Nephron (organoid): ENCODE measurements at regions not wholly inside any gene's neighbourhood (a gene's known extent, or its start where the extent isn't known, plus 50 kb on each side); places are given as distances from the start of the nearest gene placed in this dataset.
A peak's percentile ranks its signal among the peaks of the same experiment; 100 is the strongest.

Experiments used
- H3K27ac Mint-ChIP-seq, 3 experiments: 2 replicates each; pipeline ENCODE4 v1.8.0; 2020; ENCODE audit warnings: mixed read lengths in 3 of 3, mild to moderate bottlenecking in 2 of 3, moderate library complexity in 1 of 3
- H3K27me3 Mint-ChIP-seq: 2 replicates; pipeline ENCODE4 v1.8.0; 2021; ENCODE audit warnings: low read depth, mild to moderate bottlenecking, moderate library complexity, mixed read lengths
- H3K36me3 Mint-ChIP-seq: 2 replicates; pipeline ENCODE4 v1.8.0; 2020; ENCODE audit warnings: low read depth, mixed read lengths
- H3K4me1 Mint-ChIP-seq: 2 replicates; pipeline ENCODE4 v1.8.0; 2020; ENCODE audit warnings: mixed read lengths
- H3K4me3 Mint-ChIP-seq, 3 experiments: 2 replicates each; pipeline ENCODE4 v1.8.0; 2020; ENCODE audit warnings: mild to moderate bottlenecking in 3 of 3, mixed read lengths in 3 of 3, moderate library complexity in 2 of 3
- H3K9me3 Mint-ChIP-seq: 2 replicates; pipeline ENCODE4 v1.8.0; 2020; ENCODE audit warnings: mixed read lengths
- TF ChIP-seq, protein P1 (sequence below), 3 experiments: fragments of 200-600 bp; sonication (generic); IDR thresholded peaks; one replicate each; pipeline ENCODE4 v1.5.0; 2021; ENCODE audit warnings: antibody characterized with exemption in 3 of 3; ENCODE audit not compliant: unreplicated experiment in 3 of 3

DNA sequence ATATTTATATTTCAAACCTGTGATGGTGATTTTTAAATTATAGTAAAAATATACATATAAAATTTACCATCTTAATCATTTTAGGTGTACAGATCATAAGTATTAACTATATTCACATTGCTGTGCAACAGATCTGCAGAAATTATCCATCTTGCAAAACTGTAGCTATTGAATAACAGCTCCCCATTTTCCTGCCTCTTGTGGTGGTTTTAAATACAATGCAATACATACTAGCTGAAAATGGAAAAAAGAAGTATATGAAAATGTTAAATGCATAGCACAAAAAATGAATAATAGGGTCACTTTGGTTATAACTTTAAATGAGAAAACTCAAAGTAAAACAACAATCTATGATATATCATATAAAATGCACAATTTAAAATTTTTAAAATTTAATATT lies 130.9 kb upstream of the VPREB1 start:
- Mint-ChIP-seq H3K27me3 (no peaks in the 10 kb centered on the region), H3K27ac (no peak overlapping the region), H3K9me3 (no peaks in the 10 kb centered on the region), H3K36me3 (no peaks in the 10 kb centered on the region), H3K4me3 (no peak overlapping the region), H3K4me1 (no peaks in the 10 kb centered on the region)
- TF ChIP-seq, protein P1, sequence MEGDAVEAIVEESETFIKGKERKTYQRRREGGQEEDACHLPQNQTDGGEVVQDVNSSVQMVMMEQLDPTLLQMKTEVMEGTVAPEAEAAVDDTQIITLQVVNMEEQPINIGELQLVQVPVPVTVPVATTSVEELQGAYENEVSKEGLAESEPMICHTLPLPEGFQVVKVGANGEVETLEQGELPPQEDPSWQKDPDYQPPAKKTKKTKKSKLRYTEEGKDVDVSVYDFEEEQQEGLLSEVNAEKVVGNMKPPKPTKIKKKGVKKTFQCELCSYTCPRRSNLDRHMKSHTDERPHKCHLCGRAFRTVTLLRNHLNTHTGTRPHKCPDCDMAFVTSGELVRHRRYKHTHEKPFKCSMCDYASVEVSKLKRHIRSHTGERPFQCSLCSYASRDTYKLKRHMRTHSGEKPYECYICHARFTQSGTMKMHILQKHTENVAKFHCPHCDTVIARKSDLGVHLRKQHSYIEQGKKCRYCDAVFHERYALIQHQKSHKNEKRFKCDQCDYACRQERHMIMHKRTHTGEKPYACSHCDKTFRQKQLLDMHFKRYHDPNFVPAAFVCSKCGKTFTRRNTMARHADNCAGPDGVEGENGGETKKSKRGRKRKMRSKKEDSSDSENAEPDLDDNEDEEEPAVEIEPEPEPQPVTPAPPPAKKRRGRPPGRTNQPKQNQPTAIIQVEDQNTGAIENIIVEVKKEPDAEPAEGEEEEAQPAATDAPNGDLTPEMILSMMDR (IDR thresholded peaks at IDR 0.05; ENCODE audit: unreplicated experiment in 3 of 3): no peak

DNA sequence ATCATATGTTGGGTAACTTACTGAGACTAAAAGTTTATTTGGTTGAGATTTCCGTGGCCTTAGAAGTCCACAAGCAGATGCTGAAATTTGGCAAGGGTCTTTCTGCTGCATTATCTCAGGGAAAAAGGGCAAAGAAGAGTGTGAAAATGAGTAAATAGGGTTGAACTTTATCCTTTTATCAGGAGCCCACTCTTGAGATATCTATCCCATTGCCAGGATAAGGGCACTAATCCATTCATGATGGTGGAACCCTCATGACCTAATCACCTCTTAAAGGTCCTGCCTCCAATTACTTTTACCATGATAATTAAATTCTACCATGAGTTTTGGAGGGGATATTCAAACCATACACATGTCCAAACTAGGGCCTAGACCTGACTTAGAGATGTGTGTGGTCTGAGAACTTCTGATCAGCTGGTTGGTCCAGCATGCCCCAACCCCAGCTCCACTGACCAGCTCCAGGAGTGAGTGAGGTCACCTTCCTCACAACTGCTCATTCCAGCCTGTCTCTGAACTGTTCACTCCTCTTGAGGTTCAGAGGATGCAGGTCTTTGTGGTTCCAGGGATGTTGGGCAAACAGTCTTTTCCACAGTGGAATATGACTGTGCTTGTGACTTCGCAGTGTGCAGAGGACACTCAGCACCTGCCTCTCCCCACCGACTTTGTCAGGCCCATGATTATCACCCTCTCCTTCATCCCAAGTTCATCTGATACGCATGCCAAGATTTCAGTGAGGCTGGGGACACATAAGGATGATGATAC lies 130.1 kb upstream of the TOP3B start:
- Mint-ChIP-seq H3K27me3 (no peaks in the 10 kb centered on the region), H3K36me3 (no peaks in the 10 kb centered on the region), H3K9me3 (no peaks in the 10 kb centered on the region), H3K4me3 (no peak overlapping the region), H3K4me1 (no peaks in the 10 kb centered on the region), H3K27ac (no peak overlapping the region)
- TF ChIP-seq, protein P1 (IDR thresholded peaks at IDR 0.05; ENCODE audit: unreplicated experiment in 3 of 3): no peak

DNA sequence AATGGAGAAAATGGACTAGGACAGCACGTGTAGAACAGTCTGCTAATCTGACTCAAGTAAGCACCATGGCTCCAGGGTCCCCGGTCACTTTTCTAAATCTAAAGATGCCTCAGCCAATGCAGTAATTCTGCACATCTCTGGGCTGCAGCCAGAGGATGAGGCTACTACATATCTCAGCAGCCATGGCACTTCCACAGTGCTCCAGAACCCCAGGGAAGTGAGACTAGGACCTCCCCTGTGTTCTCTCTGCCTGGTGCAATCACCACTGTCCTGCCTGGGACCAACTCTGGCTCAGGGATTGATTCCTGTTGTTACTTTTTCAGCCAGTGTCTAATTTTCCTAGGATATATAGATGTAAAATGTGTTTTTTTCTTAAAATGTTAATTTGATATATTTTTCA lies 129.4 kb upstream of the TOP3B start:
- Mint-ChIP-seq H3K27ac (no peak overlapping the region), H3K4me1 (no peaks in the 10 kb centered on the region), H3K27me3 (peaks cover 6% of the 10 kb centered on the region), H3K4me3 (no peak overlapping the region), H3K9me3 (no peaks in the 10 kb centered on the region), H3K36me3 (no peaks in the 10 kb centered on the region)
- TF ChIP-seq, protein P1 (IDR thresholded peaks at IDR 0.05; ENCODE audit: unreplicated experiment in 3 of 3): no peak

DNA sequence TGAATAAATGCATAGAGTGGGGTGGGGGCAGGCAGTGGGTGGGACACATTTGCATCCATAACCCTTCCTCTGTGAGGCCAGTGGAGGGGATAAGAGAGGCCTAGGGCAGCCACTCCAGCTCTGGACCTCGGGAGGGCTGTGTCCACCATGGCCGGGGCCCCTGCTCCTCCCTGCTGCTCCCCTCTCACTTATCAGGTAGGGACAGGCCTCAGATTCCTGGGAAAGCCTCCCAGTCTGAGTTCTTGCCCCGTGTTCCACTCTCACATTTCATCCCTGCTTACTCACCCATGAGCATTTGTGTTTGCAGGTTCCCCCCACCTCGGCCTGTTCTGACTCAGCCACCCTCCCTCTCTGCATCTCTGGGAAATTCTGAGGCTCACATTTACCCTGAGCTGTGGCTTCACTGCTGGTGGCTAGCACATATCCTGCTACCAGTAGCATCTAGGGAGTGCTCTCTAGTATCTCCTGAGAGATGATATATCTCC lies 128.7 kb upstream of the TOP3B start:
- no peaks in the 10 kb centered on the region for H3K9me3 Mint-ChIP-seq
- peaks cover 8% of the 10 kb centered on the region for H3K27me3 Mint-ChIP-seq
- H3K4me1 Mint-ChIP-seq: no peaks in the 10 kb centered on the region
- H3K27ac Mint-ChIP-seq: no peak overlapping the region
- no peak overlapping the region for H3K4me3 Mint-ChIP-seq
- no peaks in the 10 kb centered on the region for H3K36me3 Mint-ChIP-seq
- TF ChIP-seq, protein P1 (IDR thresholded peaks at IDR 0.05; ENCODE audit: unreplicated experiment in 3 of 3): no peak

DNA sequence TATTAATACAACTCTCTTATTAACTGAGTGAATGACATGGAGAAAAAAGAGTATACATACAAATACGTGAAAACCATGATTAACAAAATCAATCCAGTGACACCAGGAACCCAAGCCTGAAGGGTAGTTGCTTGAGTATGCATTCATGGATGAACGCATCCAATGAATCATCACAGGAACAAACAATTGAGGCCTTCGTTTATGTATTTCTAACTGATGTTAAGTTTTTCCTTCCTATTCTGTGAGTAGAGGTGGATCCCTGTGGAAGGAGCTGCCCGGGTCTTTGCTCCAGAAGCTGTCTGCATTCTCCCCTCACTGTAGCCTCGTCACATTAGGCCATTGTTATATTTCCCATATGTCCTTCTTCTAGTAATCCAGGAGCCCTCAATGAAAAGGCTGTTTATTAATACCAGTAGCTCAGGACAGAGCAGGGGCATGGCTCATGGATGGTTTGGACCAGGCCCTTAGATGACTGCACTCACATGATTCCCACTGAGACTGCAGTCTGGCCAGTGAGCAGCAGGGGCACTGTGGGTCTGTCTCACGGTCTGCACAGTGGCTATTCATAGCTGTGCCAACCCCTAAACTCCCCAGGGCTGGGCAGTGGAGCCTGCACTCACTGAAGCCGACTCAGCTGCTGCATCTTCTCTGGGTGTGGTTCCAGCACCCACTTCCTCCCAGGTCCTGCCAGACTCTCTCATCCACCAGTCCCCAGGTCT lies 128.1 kb upstream of the TOP3B start:
- H3K9me3 Mint-ChIP-seq: no peaks in the 10 kb centered on the region
- H3K4me1 Mint-ChIP-seq: no peaks in the 10 kb centered on the region
- H3K36me3 Mint-ChIP-seq: no peaks in the 10 kb centered on the region
- TF ChIP-seq, protein P1 (IDR thresholded peaks at IDR 0.05; ENCODE audit: unreplicated experiment in 3 of 3): peak; percentile 40 to 55 (median 49)
- no peak overlapping the region for H3K27ac Mint-ChIP-seq
- peaks cover 8% of the 10 kb centered on the region for H3K27me3 Mint-ChIP-seq
- H3K4me3 Mint-ChIP-seq: no peak overlapping the region
